ENCODE measurements at regions not wholly inside any gene's neighbourhood (a gene's known extent, or its start where the extent isn't known, plus 50 kb on each side); places are given as distances from the start of the nearest gene placed in this dataset.

DNA sequence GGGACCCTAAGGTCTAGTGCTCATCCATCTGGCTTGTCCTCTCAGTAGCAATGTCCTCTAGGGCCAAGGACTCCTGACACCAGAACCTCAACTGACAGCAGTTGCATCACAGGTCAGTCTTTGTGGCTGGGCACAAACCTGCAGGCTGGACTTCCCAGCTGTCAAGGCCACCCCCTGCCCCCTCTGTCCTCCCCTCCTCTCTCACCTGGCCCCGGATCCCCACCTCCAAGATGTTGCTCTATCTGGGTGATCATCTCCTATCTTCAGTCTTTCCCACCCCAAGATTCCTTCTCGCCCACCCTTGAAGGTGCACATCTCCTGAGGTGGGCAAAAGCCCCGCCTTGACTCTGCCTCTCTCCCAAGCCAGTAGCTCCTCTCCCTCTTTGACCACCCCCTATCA, 131.8 kb upstream of the SRSF6 start:
- Histone ChIP-seq H3K79me2 (ENCODE audit: insufficient read depth, low read depth, low read length) (no peaks in the 10 kb centered on the region), H3K36me3 (ENCODE audit: insufficient read depth, low read length) (no peaks in the 10 kb centered on the region), H3K9me3 (ENCODE audit: low read length) (no peaks in the 10 kb centered on the region), H3K27ac (ENCODE audit: low read depth, low read length, poor library complexity, severe bottlenecking) (no peak overlapping the region), H4K20me1 (ENCODE audit: insufficient read depth, low read length) (no peaks in the 10 kb centered on the region), H3K4me3 (ENCODE audit: low read depth, low read length, poor library complexity, severe bottlenecking) (no peak overlapping the region), H3K9me2 (ENCODE audit: insufficient read depth, low read length) (no peaks in the 10 kb centered on the region), H2AFZ (ENCODE audit: low read length) (no peak overlapping the region), H3K4me2 (ENCODE audit: low read length) (no peak overlapping the region), H3K4me1 (ENCODE audit: insufficient read depth, low read length, poor library complexity, severe bottlenecking) (no peaks in the 10 kb centered on the region)
- BruUV-seq (replicated peaks), result no TSS peak
- ChIA-PET POLR2A (interaction anchor here (0.6 kb wide), 1 partner anchor 11 kb away, joined by 3 read pairs; no protein-coding TSS in a partner anchor), CTCF (ENCODE audit: unreplicated experiment) (no interaction called here)
- intact Hi-C loops (cut with micrococcal nuclease; ENCODE audit: unreplicated experiment), result no loop called here
- TF ChIP-seq CTCF (conservative IDR thresholded peaks at IDR 0.05; ENCODE audit: low read length), result no peak
- TF ChIP-seq EZH2phosphoT487 (IDR thresholded peaks at IDR 0.05; ENCODE audit: borderline replicate concordance, low read depth, low read length), result no peak
- no peak for DNase-seq (ENCODE audit: low spot score)

DNA sequence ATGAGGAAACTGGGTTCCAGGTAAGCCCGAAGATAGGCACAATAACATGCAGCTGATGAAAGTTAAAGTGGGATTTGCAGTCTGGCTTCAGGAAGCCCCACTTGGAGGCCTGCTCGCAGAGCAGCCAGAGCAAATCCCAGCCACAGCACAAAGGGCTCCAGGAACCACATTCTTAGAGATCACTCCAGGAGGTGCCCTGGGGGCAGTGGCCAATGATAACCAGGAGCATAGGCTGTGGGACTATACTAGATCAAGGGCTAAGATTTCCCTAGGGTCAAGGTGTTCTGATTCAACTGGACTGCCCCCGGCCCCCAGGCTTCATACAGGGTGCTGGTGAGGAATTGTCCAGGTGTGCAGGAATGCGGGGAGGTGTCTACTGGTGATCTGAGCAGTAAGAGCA, 133.9 kb upstream of the PTPRT start:
- Histone ChIP-seq H3K27ac (ENCODE audit: low read depth, low read length, poor library complexity, severe bottlenecking) (no peak overlapping the region), H3K4me1 (ENCODE audit: insufficient read depth, low read length, poor library complexity, severe bottlenecking) (no peaks in the 10 kb centered on the region), H2AFZ (ENCODE audit: low read length) (no peak overlapping the region), H3K36me3 (ENCODE audit: insufficient read depth, low read length) (no peaks in the 10 kb centered on the region), H3K4me2 (ENCODE audit: low read length) (no peak overlapping the region), H3K4me3 (ENCODE audit: low read depth, low read length, poor library complexity, severe bottlenecking) (no peak overlapping the region), H3K9me2 (ENCODE audit: insufficient read depth, low read length) (no peaks in the 10 kb centered on the region), H4K20me1 (ENCODE audit: insufficient read depth, low read length) (no peaks in the 10 kb centered on the region), H3K9me3 (ENCODE audit: low read length) (no peaks in the 10 kb centered on the region), H3K79me2 (ENCODE audit: insufficient read depth, low read depth, low read length) (no peaks in the 10 kb centered on the region)
- TF ChIP-seq EZH2phosphoT487 (IDR thresholded peaks at IDR 0.05; ENCODE audit: borderline replicate concordance, low read depth, low read length), result no peak
- TF ChIP-seq CTCF (conservative IDR thresholded peaks at IDR 0.05; ENCODE audit: low read length), result no peak
- intact Hi-C loops (cut with micrococcal nuclease; ENCODE audit: unreplicated experiment), result no loop called here
- no TSS peak for BruUV-seq (replicated peaks)
- POLR2A ChIA-PET, result no interaction called here
- CTCF ChIA-PET (ENCODE audit: unreplicated experiment), result no interaction called here
- DNase-seq (ENCODE audit: low spot score), result no peak

DNA sequence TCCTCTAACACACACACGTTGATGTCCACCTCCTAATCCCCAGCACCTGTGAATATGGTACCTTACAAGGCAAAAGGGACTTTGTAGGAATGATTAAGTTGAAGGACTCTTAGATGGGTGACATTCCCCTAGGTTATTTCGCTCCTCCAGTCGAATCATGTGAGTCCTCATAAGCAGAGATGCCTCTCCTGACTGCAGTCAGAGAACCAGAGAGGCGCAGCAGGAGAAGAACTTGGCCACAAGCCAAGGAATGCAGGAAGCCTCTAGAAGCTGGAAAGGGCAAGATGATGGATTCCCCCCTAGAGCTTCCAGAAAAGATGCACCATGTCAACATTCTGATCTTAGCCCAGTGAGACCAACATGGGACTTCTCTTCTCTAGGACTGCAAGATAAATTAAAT, 133.1 kb upstream of the PTPRT start:
- no peaks in the 10 kb centered on the region for H3K79me2 ChIP-seq (ENCODE audit: insufficient read depth, low read depth, low read length)
- no peak overlapping the region for H2AFZ ChIP-seq (ENCODE audit: low read length)
- no peaks in the 10 kb centered on the region for H4K20me1 ChIP-seq (ENCODE audit: insufficient read depth, low read length)
- BruUV-seq (replicated peaks), result no TSS peak
- H3K9me3 ChIP-seq (ENCODE audit: low read length), result no peaks in the 10 kb centered on the region
- no peak overlapping the region for H3K4me2 ChIP-seq (ENCODE audit: low read length)
- TF ChIP-seq CTCF (conservative IDR thresholded peaks at IDR 0.05; ENCODE audit: low read length), result no peak
- no peak for TF ChIP-seq EZH2phosphoT487 (IDR thresholded peaks at IDR 0.05; ENCODE audit: borderline replicate concordance, low read depth, low read length)
- no peak overlapping the region for H3K27ac ChIP-seq (ENCODE audit: low read depth, low read length, poor library complexity, severe bottlenecking)
- H3K36me3 ChIP-seq (ENCODE audit: insufficient read depth, low read length), result no peaks in the 10 kb centered on the region
- H3K9me2 ChIP-seq (ENCODE audit: insufficient read depth, low read length), result no peaks in the 10 kb centered on the region
- DNase-seq (ENCODE audit: low spot score), result no peak
- ChIA-PET POLR2A (no interaction called here), CTCF (ENCODE audit: unreplicated experiment) (no interaction called here)
- H3K4me3 ChIP-seq (ENCODE audit: low read depth, low read length, poor library complexity, severe bottlenecking), result no peak overlapping the region
- intact Hi-C loops (cut with micrococcal nuclease; ENCODE audit: unreplicated experiment), result no loop called here
- H3K4me1 ChIP-seq (ENCODE audit: insufficient read depth, low read length, poor library complexity, severe bottlenecking), result no peaks in the 10 kb centered on the region
